ENCODE measurements at regions not wholly inside any gene's neighbourhood (a gene's known extent, or its start where the extent isn't known, plus 50 kb on each side); places are given as distances from the start of the nearest gene placed in this dataset.
"Not testable (repeated sequence)": the region's sequence is repeated elsewhere in the genome, so short reads cannot be mapped to it uniquely, and the experiment has no call there.

- no peak for DNase-seq
- ATAC-seq, result no peak
- intact Hi-C loops (cut with DNase I, micrococcal nuclease), result no loop called here
These were observed 791.5 kb downstream of the BCL11A start for GRCh38 chr2:59761966-59762365.

GRCh38 chr2:59756150-59756549 lies 797.3 kb downstream of the BCL11A start:
- intact Hi-C loops (cut with DNase I, micrococcal nuclease), result no loop called here
- DNase-seq (no peak), ATAC-seq (peak; percentile 62)

- intact Hi-C loops (cut with DNase I, micrococcal nuclease), result no loop called here
- ATAC-seq (no peak), DNase-seq (peak in 1 of 2 donors; percentile 6)
These were observed 799.3 kb downstream of the BCL11A start for GRCh38 chr2:59754011-59754735.

GRCh38 chr2:59752512-59752911 lies 800.9 kb downstream of the BCL11A start:
- ATAC-seq, result no peak
- DNase-seq, result no peak
- intact Hi-C loops (cut with DNase I, micrococcal nuclease), result no loop called here

- intact Hi-C loops (cut with DNase I, micrococcal nuclease), result no loop called here
- DNase-seq, result no peak
These were observed 801.4 kb downstream of the BCL11A start for GRCh38 chr2:59752071-59752470.

GRCh38 chr2:59751214-59751613 lies 802.2 kb downstream of the BCL11A start:
- ATAC-seq; intact Hi-C loops (cut with DNase I, micrococcal nuclease); DNase-seq: not testable (repeated sequence)

More at GRCh38 chr2:59752071-59752470, 801.4 kb downstream of the BCL11A start:
- no peak for ATAC-seq

GRCh38 chr2:59746291-59746690 lies 807.2 kb downstream of the BCL11A start:
- ATAC-seq, result no peak
- intact Hi-C loops (cut with DNase I, micrococcal nuclease), result no loop called here

GRCh38 chr2:59745085-59745484 lies 808.4 kb downstream of the BCL11A start:
- DNase-seq, result no peak
- intact Hi-C loops (cut with DNase I, micrococcal nuclease), result no loop called here
- no peak for ATAC-seq

More at GRCh38 chr2:59746291-59746690, 807.2 kb downstream of the BCL11A start:
- DNase-seq, result no peak

- no peak for ATAC-seq
- intact Hi-C loops (cut with DNase I, micrococcal nuclease), result no loop called here
- DNase-seq, result no peak
These were observed 809.0 kb downstream of the BCL11A start for GRCh38 chr2:59744436-59744835.

- ATAC-seq, result no peak
- intact Hi-C loops (cut with DNase I, micrococcal nuclease), result no loop called here
- no peak for DNase-seq
These were observed 811.6 kb downstream of the BCL11A start for GRCh38 chr2:59741840-59742239.

GRCh38 chr2:59739166-59739565 lies 814.3 kb downstream of the BCL11A start:
- intact Hi-C loops (cut with DNase I, micrococcal nuclease), result no loop called here
- ATAC-seq (peak; percentile 49), DNase-seq (no peak)

- no peak for DNase-seq
- no peak for ATAC-seq
- intact Hi-C loops (cut with DNase I, micrococcal nuclease), result no loop called here
These were observed 816.2 kb downstream of the BCL11A start for GRCh38 chr2:59737299-59737698.

- ATAC-seq, result no peak
- no peak for DNase-seq
- intact Hi-C loops (cut with DNase I, micrococcal nuclease), result no loop called here
These were observed 818.7 kb downstream of the BCL11A start for GRCh38 chr2:59734743-59735142.

GRCh38 chr2:59733970-59734369 lies 819.5 kb downstream of the BCL11A start:
- intact Hi-C loops (cut with DNase I, micrococcal nuclease), result no loop called here
- no peak for DNase-seq
- ATAC-seq, result no peak

GRCh38 chr2:59733567-59733930 lies 819.9 kb downstream of the BCL11A start:
- DNase-seq (no peak), ATAC-seq (no peak)
- intact Hi-C loops (cut with DNase I, micrococcal nuclease), result no loop called here

- DNase-seq, result no peak
- intact Hi-C loops (cut with DNase I, micrococcal nuclease), result no loop called here
- ATAC-seq, result no peak
These were observed 820.4 kb downstream of the BCL11A start for GRCh38 chr2:59732871-59733566.

GRCh38 chr2:59727121-59727590 lies 826.3 kb downstream of the BCL11A start:
- DNase-seq (no peak), ATAC-seq (no peak)
- intact Hi-C loops (cut with DNase I, micrococcal nuclease), result no loop called here

- no peak for DNase-seq
- intact Hi-C loops (cut with DNase I, micrococcal nuclease), result no loop called here
- ATAC-seq, result no peak
These were observed 827.0 kb downstream of the BCL11A start for GRCh38 chr2:59726228-59727120.

- intact Hi-C loops (cut with DNase I, micrococcal nuclease), result no loop called here
- no peak for DNase-seq
- ATAC-seq, result no peak
These were observed 828.7 kb downstream of the BCL11A start for GRCh38 chr2:59724746-59725145.

Data from left colon (tissue), 2 donors.